IMR-90 (cell line): ENCODE measurements at regions not wholly inside any gene's neighbourhood (a gene's known extent, or its start where the extent isn't known, plus 50 kb on each side); places are given as distances from the start of the nearest gene placed in this dataset.

ENCODE experiments used
- ATAC-seq: fragments of 200-7000 bp; cut with Tn5 transposase; 2 replicates; pipeline ENCODE4 v1.9.1; 2020; ENCODE audit warnings: low read depth, mild to moderate bottlenecking, moderate library complexity
- BruUV-seq: library from RNA; stranded (reverse); fragments of 400-500 nt; replicated peaks from 2 replicates; lab custom pipeline; 2021; lab: Mats Ljungman, UMichigan
- CTCF ChIA-PET: fragments of 300-600 bp; formaldehyde crosslinking; extraction: SDS; loops from one replicate; lab custom pipeline; 2021; ENCODE audit warnings: antibody characterized with exemption; lab: Yijun Ruan, JAX
- POLR2A ChIA-PET: fragments of 300-600 bp; sonication (Branson Sonifier 250); formaldehyde crosslinking; loops from one replicate; lab custom pipeline; 2022; ENCODE audit warnings: antibody characterized with exemption; ENCODE audit not compliant: unreplicated experiment; lab: Charles Lee
- DNase-seq: peaks from one replicate; pipeline ENCODE4 v3.0.0; 2013
- H2AFZ ChIP-seq: replicated peaks from 2 replicates; pipeline ENCODE3; 2013; ENCODE audit warnings: low read length, mild to moderate bottlenecking; ENCODE audit not compliant: poor library complexity
- H2AK5ac ChIP-seq: 2 replicates; pipeline ENCODE4 v1.6.1; 2013; ENCODE audit warnings: low read depth, low read length, inconsistent platforms
- H2AK9ac ChIP-seq: replicated peaks from 2 replicates; pipeline ENCODE3; 2013; ENCODE audit warnings: mild to moderate bottlenecking, low read depth, low read length, moderate library complexity; ENCODE audit not compliant: poor library complexity
- H2BK120ac ChIP-seq: 2 replicates; pipeline ENCODE4 v1.6.1; 2013; ENCODE audit warnings: low read depth, low read length, inconsistent platforms
- H2BK15ac ChIP-seq: 3 replicates; pipeline ENCODE4 v1.6.1; 2013; ENCODE audit warnings: low read depth, low read length, inconsistent platforms
- H2BK20ac ChIP-seq: 2 replicates; pipeline ENCODE4 v1.6.1; 2013; ENCODE audit warnings: low read depth, mild to moderate bottlenecking, inconsistent platforms, low read length, moderate library complexity
- H2BK5ac ChIP-seq: 2 replicates; pipeline ENCODE4 v1.6.1; 2013; ENCODE audit warnings: mild to moderate bottlenecking, low read depth, low read length, inconsistent platforms; ENCODE audit not compliant: poor library complexity, severe bottlenecking
- H3K14ac ChIP-seq: replicated peaks from 2 replicates; pipeline ENCODE4 v1.6.1; 2013; ENCODE audit warnings: low read depth, low read length, inconsistent platforms
- H3K18ac ChIP-seq: 2 replicates; pipeline ENCODE4 v1.6.1; 2013; ENCODE audit warnings: low read depth, low read length, control low read depth
- H3K23ac ChIP-seq: 2 replicates; pipeline ENCODE4 v1.6.1; 2013; ENCODE audit warnings: low read depth, low read length, inconsistent platforms
- H3K27ac ChIP-seq: 2 replicates; pipeline ENCODE4 v1.5.1; 2013; ENCODE audit warnings: mild to moderate bottlenecking, control low read depth, low read length; ENCODE audit not compliant: insufficient read depth
- H3K27me3 ChIP-seq: 2 replicates; pipeline ENCODE4 v1.6.1; 2013; ENCODE audit warnings: low read length; ENCODE audit not compliant: control insufficient read depth, insufficient read depth
- H3K36me3 ChIP-seq: 2 replicates; pipeline ENCODE4 v1.6.1; 2013; ENCODE audit warnings: low read length, mixed read lengths; ENCODE audit not compliant: control insufficient read depth, insufficient read depth
- H3K4ac ChIP-seq: 2 replicates; pipeline ENCODE4 v1.6.1; 2013; ENCODE audit warnings: low read depth, low read length, inconsistent platforms
- H3K4me1 ChIP-seq: 2 replicates; pipeline ENCODE4 v1.6.1; 2013; ENCODE audit warnings: low read length, mixed read lengths; ENCODE audit not compliant: control insufficient read depth, insufficient read depth
- H3K4me2 ChIP-seq: 2 replicates; pipeline ENCODE4 v1.6.1; 2013; ENCODE audit warnings: low read depth, mild to moderate bottlenecking, control low read depth, low read length, moderate library complexity
- H3K4me3 ChIP-seq: 2 replicates; pipeline ENCODE4 v1.5.1; 2013; ENCODE audit warnings: low read depth, mild to moderate bottlenecking, control low read depth, low read length, moderate library complexity; ENCODE audit not compliant: insufficient read depth
- H3K56ac ChIP-seq: 2 replicates; pipeline ENCODE4 v1.6.1; 2013; ENCODE audit warnings: low read length, inconsistent platforms; ENCODE audit not compliant: insufficient read depth; ENCODE audit errors: extremely low read depth
- H3K79me1 ChIP-seq, 2 experiments: 2 replicates each; pipeline ENCODE4 v1.6.1; 2013; ENCODE audit warnings: low read length in 2 of 2, inconsistent platforms in 1 of 2, low read depth in 1 of 2
- H3K9ac ChIP-seq: 2 replicates; pipeline ENCODE4 v1.6.1; 2013; ENCODE audit warnings: low read depth, low read length, control low read depth
- H3K9me1 ChIP-seq: 2 replicates; pipeline ENCODE4 v1.6.1; 2013; ENCODE audit warnings: low read length, inconsistent platforms; ENCODE audit not compliant: insufficient read depth
- H3K9me3 ChIP-seq: 2 replicates; pipeline ENCODE4 v1.6.1; 2013; ENCODE audit warnings: low read length; ENCODE audit not compliant: control insufficient read depth, insufficient read depth
- H4K20me1 ChIP-seq: 2 replicates; pipeline ENCODE4 v1.6.1; 2013; ENCODE audit warnings: low read length, inconsistent platforms; ENCODE audit not compliant: insufficient read depth
- H4K5ac ChIP-seq: 2 replicates; pipeline ENCODE4 v1.6.1; 2013; ENCODE audit warnings: mild to moderate bottlenecking, low read depth, low read length, control low read depth
- H4K8ac ChIP-seq, 2 experiments: 2 replicates each; pipeline ENCODE4 v1.6.1; 2013; ENCODE audit warnings: low read depth in 2 of 2, low read length in 2 of 2, control low read depth in 1 of 2, inconsistent platforms in 1 of 2
- H4K91ac ChIP-seq: 2 replicates; pipeline ENCODE4 v1.6.1; 2013; ENCODE audit warnings: low read depth, low read length, inconsistent platforms; ENCODE audit not compliant: insufficient read depth
- BHLHE40 ChIP-seq: fragments of 150-350 bp; IDR thresholded peaks from 2 replicates; pipeline ENCODE4 v1.6.1; 2016; ENCODE audit warnings: mild to moderate bottlenecking, low read depth, low read length
- MXI1 ChIP-seq: IDR thresholded peaks from 2 replicates; pipeline ENCODE4 v1.6.1; 2012; ENCODE audit warnings: low read depth, mild to moderate bottlenecking, low read length, moderate library complexity, borderline replicate concordance
- NFE2L2 ChIP-seq: fragments of 150-350 bp; IDR thresholded peaks from 2 replicates; pipeline ENCODE4 v1.6.1; 2016; ENCODE audit warnings: low read depth, mild to moderate bottlenecking, low read length
- POLR2A ChIP-seq: IDR thresholded peaks from 2 replicates; pipeline ENCODE4 v1.6.1; 2012; ENCODE audit warnings: mild to moderate bottlenecking, low read depth, low read length
- RFX5 ChIP-seq: IDR thresholded peaks from 2 replicates; pipeline ENCODE4 v1.8.0; 2012; ENCODE audit warnings: low read depth, mild to moderate bottlenecking, low read length, moderate library complexity
- SMC3 ChIP-seq: fragments of 150-350 bp; IDR thresholded peaks from 2 replicates; pipeline ENCODE4 v1.6.1; 2016; ENCODE audit warnings: low read depth, mild to moderate bottlenecking, antibody characterized with exemption, low read length, moderate library complexity
- WGBS, 2 experiments: methylation state at CpG; one replicate each; pipeline versions ENCODE4 v1.1.5 to v1.1.7; 2013; ENCODE audit warnings: missing lambda C conversion rate in 2 of 2; ENCODE audit not compliant: insufficient read length in 1 of 2; ENCODE audit errors: extremely low coverage in 2 of 2; 5-methylcytosine and 5-hydroxymethylcytosine counted together
- dilution Hi-C: fragments of 300-500 bp; cut with HindIII; formaldehyde crosslinking; loops from one replicate; pipeline ENCODE4 v1.14.3; 2018; ENCODE audit warnings: low sequenced_read_pairs; ENCODE audit not compliant: unreplicated experiment
- in situ Hi-C: fragments of 300-500 bp; cut with MboI; formaldehyde crosslinking; loops from 3 replicates; pipeline ENCODE4 v1.14.3; 2019; ENCODE audit warnings: low sequenced_read_pairs, inconsistent platforms, mixed read lengths
- intact Hi-C: fragments of 100-400 bp; cut with micrococcal nuclease; formaldehyde crosslinking; loops from 2 replicates; pipeline ENCODE4 v1.10.0; 2022
- TF ChIP-seq, protein P1 (sequence below): fragments of 150-350 bp; IDR thresholded peaks from 2 replicates; pipeline ENCODE4 v1.6.1; 2016; ENCODE audit warnings: low read depth, mild to moderate bottlenecking, low read length, moderate library complexity, borderline replicate concordance

DNA sequence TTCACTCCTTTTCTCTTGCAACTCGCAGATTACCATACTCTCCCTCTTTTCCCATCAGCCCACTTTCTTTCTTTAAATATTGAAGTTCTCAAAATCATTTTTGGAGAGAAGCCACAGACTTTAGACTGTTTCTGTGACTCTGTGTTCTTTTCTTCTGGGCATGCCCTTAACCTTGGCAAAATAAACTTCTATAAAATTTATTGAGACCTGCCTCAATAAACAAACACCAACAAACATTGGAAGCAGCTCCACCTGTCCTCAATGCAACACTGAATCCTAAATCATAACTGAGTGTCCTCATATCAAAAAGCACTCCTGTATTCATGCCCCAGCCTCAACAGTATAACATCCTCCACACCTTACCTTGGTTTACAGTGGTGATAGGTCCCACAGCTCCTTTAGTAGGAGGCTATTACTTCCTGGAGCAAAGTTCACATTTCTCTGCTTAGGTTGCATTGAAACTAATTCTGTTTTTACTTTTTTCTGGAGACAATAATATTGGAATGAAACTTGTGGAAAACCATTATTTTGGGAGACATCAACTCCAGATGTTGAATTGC, 320.0 kb upstream of the LRRC4C start:
- H3K9me3 ChIP-seq = 0 out of 2 replicates have a peak, but pooled peaks cover under 1% of the 10 kb centered on the region
- in situ Hi-C loops = no loop called here

More for the DNA sequence above, 320.0 kb upstream of the LRRC4C start:
- Histone ChIP-seq H3K4ac (no peak overlapping the region), H3K4me2 (no peak overlapping the region), H3K4me1 (no peaks in the 10 kb centered on the region), H3K23ac (no peak overlapping the region), H4K20me1 (no peaks in the 10 kb centered on the region), H2AK5ac (no peak overlapping the region), H2BK20ac (no peak overlapping the region), H2AK9ac (no peak overlapping the region), H3K9ac (no peak overlapping the region), H3K27me3 (no peaks in the 10 kb centered on the region), H3K9me1 (no peaks in the 10 kb centered on the region), H4K8ac (no peak overlapping the region), H2BK15ac (no peak overlapping the region), H2BK120ac (no peak overlapping the region), H4K91ac (no peak overlapping the region), H2BK5ac (no peak overlapping the region), H3K14ac (no peak overlapping the region), H3K56ac (no peak overlapping the region), H3K79me1 (no peaks in the 10 kb centered on the region), H3K4me3 (no peak overlapping the region), H2AFZ (no peak overlapping the region), H3K18ac (no peak overlapping the region), H3K27ac (no peak overlapping the region), H4K5ac (no peak overlapping the region), H3K36me3 (no peaks in the 10 kb centered on the region)
- TF ChIP-seq SMC3 (no peak), NFE2L2 (no peak), MXI1 (no peak), BHLHE40 (no peak), RFX5 (no peak), POLR2A (no peak)
- TF ChIP-seq, protein P1, sequence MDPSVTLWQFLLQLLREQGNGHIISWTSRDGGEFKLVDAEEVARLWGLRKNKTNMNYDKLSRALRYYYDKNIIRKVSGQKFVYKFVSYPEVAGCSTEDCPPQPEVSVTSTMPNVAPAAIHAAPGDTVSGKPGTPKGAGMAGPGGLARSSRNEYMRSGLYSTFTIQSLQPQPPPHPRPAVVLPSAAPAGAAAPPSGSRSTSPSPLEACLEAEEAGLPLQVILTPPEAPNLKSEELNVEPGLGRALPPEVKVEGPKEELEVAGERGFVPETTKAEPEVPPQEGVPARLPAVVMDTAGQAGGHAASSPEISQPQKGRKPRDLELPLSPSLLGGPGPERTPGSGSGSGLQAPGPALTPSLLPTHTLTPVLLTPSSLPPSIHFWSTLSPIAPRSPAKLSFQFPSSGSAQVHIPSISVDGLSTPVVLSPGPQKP = no peak
- POLR2A ChIA-PET = no interaction called here
- CTCF ChIA-PET = no interaction called here
- DNase-seq = no peak
- dilution Hi-C loops = no loop called here
- ATAC-seq = no peak
- BruUV-seq = no TSS peak
- intact Hi-C loops = no loop called here
- WGBS, 2 experiments = no CpG with 5 or more reads among the region's 1 CpG
